GM13976 (cell line): ENCODE measurements at regions not wholly inside any gene's neighbourhood (a gene's known extent, or its start where the extent isn't known, plus 50 kb on each side); places are given as distances from the start of the nearest gene placed in this dataset.
A peak's percentile ranks its signal among the peaks of the same experiment; 100 is the strongest.
"Not testable (repeated sequence)": the region's sequence is repeated elsewhere in the genome, so short reads cannot be mapped to it uniquely, and the experiment has no call there.

ENCODE experiments used
- DNase-seq: peaks from one replicate; pipeline ENCODE4 v3.0.0; 2012; ENCODE audit warnings: low spot score
- in situ Hi-C: fragments of 300-500 bp; cut with MboI; formaldehyde crosslinking; loops from one replicate; pipeline ENCODE4 v1.12.0; 2022; ENCODE audit warnings: low sequenced_read_pairs, mixed read lengths, inconsistent platforms; ENCODE audit not compliant: unreplicated experiment
- TF ChIP-seq, protein P1 (sequence below): IDR thresholded peaks from 2 replicates; pipeline ENCODE4 v1.5.1; 2012; ENCODE audit warnings: borderline replicate concordance, mild to moderate bottlenecking; ENCODE audit not compliant: insufficient read depth; ENCODE audit errors: extremely low read depth, missing control alignments, control extremely low read depth

DNA sequence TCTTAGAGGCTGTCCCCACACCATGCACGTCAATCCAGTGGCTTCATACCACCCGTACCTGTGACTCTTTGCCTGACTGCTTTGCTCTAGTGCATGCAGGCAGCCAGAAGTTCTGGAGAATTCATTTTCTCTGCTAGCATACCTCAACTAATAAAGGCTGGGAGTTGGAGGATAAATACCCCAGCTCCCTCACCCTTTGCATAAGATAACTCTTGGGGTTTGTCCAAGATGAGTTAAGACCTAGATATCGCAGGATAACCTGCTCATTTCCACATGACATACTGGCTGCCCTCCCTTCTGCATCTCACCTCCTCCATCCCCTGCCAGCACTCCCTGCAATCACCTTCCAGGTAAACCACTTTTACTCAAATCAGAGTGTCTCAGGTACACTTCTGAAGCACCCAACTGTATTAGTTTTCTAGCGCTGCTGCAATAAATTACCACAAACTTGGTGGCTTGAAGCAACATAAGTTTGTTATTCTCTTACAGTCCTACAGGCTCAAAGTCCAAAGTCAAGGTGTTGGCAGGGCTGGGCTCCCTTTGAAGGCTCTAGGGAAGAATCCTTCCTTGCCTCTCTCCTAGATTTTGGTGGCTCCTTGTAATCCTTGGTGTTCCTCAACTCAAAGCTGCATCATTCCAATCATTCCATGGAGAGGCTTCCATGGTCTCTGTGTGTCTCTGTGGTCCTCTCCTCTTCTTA is 146.8 kb downstream of the CRLF3 start:
- DNase-seq: no peak
- in situ Hi-C loops: no loop called here

GRCh38 chr17:30675777-30676492 is 148.6 kb downstream of the CRLF3 start:
- in situ Hi-C loops, DNase-seq: not testable (repeated sequence)

More for the DNA sequence above, 146.8 kb downstream of the CRLF3 start:
- TF ChIP-seq, protein P1, sequence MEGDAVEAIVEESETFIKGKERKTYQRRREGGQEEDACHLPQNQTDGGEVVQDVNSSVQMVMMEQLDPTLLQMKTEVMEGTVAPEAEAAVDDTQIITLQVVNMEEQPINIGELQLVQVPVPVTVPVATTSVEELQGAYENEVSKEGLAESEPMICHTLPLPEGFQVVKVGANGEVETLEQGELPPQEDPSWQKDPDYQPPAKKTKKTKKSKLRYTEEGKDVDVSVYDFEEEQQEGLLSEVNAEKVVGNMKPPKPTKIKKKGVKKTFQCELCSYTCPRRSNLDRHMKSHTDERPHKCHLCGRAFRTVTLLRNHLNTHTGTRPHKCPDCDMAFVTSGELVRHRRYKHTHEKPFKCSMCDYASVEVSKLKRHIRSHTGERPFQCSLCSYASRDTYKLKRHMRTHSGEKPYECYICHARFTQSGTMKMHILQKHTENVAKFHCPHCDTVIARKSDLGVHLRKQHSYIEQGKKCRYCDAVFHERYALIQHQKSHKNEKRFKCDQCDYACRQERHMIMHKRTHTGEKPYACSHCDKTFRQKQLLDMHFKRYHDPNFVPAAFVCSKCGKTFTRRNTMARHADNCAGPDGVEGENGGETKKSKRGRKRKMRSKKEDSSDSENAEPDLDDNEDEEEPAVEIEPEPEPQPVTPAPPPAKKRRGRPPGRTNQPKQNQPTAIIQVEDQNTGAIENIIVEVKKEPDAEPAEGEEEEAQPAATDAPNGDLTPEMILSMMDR: no peak

DNA sequence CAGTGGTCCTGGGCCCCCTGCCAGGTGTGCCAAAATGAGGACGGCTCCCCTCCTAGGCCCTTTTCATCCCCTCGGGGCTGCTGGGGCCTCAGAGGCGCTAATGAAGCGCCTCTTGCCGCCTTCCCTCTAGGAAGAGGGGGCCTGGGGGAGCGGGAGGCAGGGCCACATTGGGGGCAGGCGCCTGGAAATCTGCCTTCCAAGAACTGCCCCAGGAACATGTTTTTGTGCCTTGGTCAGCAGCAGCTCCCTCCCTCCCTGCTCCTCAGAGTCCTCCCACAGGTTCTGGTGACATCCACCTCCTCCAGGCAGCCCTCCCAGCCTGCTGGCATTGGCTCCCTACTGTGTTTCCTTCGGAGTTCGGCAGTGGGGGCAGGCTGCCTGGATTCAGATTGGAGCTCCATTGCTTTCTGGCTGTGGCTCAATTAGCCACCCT is 155.3 kb downstream of the CRLF3 start:
- DNase-seq, in situ Hi-C loops: not testable (repeated sequence)

DNA sequence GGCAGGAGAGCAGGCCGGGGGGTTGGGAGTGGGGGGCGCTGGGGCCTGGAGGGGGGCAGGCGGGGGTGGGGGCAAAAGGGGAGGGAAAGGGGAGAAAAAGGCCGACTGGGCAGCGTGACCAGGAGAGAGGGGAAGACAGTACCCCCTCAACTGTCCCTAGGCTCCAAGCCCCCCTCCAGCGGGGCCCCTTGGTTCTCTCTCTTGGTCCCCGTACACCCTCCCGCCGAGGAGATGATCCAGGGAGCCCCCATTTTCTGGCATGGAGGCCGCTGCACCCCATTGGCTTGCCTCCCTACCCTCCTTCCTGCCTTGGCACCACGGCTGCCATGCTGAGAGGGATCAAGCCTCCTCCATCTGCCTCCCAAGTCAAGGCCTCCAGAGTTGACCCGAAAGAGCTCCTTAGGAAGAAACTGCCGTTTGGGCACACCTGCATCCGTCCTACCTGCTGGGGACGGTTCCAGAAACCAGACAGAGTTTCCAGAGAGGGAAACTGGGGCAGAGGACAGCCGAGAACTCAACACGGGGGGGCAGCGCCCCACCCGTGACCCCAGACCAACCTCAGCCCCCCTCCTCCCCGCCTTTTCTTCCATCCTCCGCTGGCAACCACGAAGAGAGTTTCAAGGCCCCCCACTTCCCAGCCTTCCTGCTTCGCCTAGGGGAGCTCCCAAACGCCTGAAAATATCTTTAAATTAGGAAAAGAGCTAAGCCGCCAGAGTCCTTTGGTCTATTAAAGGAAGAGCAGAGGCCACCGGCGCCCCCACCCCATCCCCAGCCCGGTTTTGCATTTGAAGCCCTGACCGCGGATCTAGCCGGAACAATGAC is 155.9 kb downstream of the CRLF3 start:
- DNase-seq, in situ Hi-C loops: not testable (repeated sequence)

DNA sequence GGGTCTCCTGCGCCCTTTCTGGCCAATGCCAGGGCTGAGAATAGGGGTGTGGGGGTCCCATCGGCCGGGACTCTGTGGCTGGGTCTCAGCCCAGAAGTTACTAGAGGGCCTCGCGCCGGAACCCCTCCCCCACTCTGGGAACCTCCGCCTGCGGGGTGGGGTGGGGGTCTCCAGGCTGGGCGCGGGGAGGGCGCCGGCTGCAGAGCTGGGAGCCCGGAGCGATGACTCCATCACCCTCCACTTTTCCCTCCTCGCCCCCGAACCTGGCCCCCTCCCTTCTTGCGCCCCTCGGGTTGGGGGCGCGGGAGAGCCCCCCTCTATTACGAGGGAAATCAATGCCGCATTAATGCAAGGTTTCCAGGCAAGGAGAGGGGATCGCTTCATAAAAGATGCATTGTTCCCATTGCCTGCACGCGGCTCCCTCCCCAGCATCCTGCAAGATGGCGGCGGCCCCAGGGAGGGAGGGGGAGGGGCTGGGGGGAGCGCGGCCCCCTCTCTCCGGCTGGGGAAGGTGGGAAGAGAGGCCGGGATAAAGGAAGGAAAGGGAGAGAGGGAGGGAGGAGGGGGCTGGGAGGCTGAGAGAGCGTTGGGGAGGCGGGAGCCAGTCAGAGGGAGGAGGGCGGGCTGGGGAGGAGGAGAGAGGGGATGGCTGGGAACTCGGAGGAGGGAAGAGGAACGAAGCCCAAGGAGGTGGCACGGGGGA is 156.7 kb downstream of the CRLF3 start:
- in situ Hi-C loops: not testable (repeated sequence)

GRCh38 chr17:30666838-30667656 is 157.4 kb downstream of the CRLF3 start:
- DNase-seq, in situ Hi-C loops: not testable (repeated sequence)

More for the DNA sequence above, 156.7 kb downstream of the CRLF3 start:
- not testable (repeated sequence) for DNase-seq

GRCh38 chr17:30663727-30664455 is 160.6 kb downstream of the CRLF3 start:
- in situ Hi-C loops, DNase-seq: not testable (repeated sequence)

GRCh38 chr17:30657148-30657547 is 167.3 kb downstream of the CRLF3 start:
- DNase-seq, in situ Hi-C loops: not testable (repeated sequence)

- DNase-seq, in situ Hi-C loops: not testable (repeated sequence)
Measured at GRCh38 chr17:30653038-30653437, 171.5 kb downstream of the CRLF3 start.

DNA sequence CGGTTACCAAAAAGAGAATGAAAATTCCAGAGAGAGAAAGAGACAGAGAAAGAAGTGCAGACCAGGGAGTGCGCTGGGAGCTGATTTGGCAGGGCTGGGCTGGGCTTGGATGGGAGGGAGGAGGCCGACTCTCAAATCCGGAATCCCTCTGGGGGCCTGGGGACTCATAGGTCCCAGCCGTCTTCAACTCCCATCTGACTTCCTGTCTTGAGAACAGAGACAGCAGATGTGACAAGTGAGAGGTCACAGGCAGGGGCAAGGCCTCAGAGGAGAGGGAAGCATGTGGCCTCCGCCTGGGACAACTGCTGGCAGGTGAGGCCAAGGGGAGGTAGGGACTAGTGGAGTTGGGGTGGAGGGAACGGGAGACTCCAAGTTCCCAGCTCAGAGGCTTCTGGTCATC is 172.9 kb downstream of the GOSR1 start:
- in situ Hi-C loops, DNase-seq: not testable (repeated sequence)

- DNase-seq, in situ Hi-C loops: not testable (repeated sequence)
Measured at GRCh38 chr17:30648015-30648620, 170.9 kb downstream of the GOSR1 start.

GRCh38 chr17:30645875-30646274 is 168.7 kb downstream of the GOSR1 start:
- DNase-seq: peak; percentile 12
- in situ Hi-C loops: not testable (repeated sequence)

DNA sequence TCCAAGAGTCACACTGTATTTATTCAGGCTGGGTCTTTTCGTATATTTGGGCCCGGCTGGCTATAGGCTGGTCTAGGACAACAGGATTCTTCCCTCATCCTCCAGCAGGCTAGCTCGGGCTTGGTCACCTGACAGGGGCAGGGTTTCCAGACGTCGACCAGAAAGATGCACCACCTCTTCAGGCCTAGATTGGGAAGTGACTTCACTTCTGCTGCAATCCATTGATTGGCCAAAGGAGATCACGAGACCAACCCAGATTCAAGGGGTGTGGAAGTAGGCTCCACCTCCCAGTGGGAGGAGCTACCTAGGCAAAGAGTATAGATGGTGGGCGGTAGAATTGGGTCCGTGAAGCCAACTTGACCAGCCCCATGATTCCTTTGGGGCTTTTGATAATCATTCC is 167.5 kb downstream of the GOSR1 start:
- in situ Hi-C loops, DNase-seq: not testable (repeated sequence)

GRCh38 chr17:30644287-30644686 is 167.1 kb downstream of the GOSR1 start:
- in situ Hi-C loops, DNase-seq: not testable (repeated sequence)

DNA sequence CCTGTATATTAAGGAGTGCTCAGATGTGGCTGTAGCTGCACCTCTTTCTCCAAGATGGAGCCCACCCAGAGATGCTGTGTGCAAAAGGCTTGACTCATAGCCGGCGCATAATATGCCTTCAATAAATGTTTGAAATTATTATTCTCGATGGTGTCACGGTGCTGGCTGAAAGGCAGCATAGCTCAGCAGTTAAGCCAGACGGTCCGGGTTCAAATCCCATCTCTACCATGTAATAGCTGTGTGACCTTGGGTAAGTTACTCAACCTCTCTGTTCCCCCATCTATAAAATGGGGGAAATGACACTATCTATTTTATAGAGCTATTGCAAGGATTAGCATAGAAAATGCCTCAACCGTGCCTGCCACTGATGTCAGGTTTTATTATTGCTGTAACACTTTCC is 164.2 kb downstream of the GOSR1 start:
- DNase-seq, in situ Hi-C loops: not testable (repeated sequence)
